GM18505 (cell line): ENCODE measurements at regions not wholly inside any gene's neighbourhood (a gene's known extent, or its start where the extent isn't known, plus 50 kb on each side); places are given as distances from the start of the nearest gene placed in this dataset.

Experiments
- ATAC-seq: cut with Tn5 transposase; IDR thresholded peaks from one replicate; pipeline ENCODE4 v1.9.1; 2021; ENCODE audit not compliant: unreplicated experiment
- POLR2A ChIP-seq: IDR thresholded peaks from 4 replicates; pipeline ENCODE4 v1.6.1; 2011; ENCODE audit warnings: borderline replicate concordance; ENCODE audit not compliant: insufficient read depth, insufficient read length; ENCODE audit errors: extremely low read depth

DNA sequence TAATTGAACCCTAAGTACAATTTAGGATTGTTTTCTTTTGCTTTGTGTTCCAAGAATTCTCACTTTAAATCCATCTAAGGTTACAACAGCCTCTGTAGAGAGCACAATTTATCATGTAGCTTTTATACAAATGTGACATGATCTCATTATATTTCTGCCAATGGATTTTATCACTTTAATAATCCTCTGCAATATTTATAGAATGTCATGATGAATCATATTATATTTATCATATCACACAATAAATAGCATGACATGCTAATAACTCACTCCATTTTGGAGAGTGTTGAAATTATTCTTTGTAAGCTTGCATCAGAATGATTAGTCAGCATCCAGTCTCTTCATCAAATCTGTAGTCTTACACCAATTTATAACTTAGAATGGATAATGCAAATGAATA lies 280.6 kb upstream of the ZNF717 start:
- no peak for ATAC-seq

DNA sequence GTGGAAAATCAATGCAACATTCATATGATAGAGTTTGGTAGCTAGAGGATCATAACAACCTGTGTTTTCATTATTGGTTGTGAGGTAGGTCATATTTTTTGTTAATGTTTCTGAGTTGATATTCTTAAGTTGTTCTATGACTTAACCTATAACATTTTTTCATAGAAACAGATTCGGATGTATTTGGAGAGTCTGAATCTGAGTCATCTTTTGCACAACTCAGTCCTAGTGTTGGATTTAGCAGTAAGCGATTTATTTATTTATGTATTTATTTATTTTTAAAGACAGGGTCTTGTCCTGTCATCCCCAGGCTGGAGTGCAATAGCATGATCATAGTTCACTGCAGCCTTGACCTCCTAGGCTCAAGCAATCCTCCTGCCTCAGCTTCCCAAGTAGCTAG lies 292.8 kb upstream of the ZNF717 start:
- TF ChIP-seq POLR2A = no peak
- ATAC-seq = no peak

More for the DNA sequence above, 280.6 kb upstream of the ZNF717 start:
- no peak for TF ChIP-seq POLR2A

DNA sequence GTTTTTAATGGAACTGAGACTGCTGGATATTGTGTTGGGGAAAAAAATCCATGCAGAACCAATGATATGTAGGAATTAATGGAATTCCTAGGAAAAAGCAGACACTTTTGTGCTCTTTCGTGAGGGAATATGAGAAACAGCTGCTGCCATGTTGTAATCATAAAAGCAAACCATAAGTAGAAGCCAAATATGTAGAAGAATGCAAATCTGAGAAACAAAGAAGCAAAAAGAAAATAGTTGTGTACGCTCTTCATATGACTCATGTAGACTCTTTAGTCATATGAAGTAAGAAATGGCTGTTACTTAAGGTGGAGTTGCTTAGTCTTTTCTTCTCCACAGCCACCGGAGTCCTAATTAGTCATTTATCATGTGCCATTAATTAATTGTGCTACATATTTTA lies 298.6 kb upstream of the ZNF717 start:
- no peak for TF ChIP-seq POLR2A
- no peak for ATAC-seq

DNA sequence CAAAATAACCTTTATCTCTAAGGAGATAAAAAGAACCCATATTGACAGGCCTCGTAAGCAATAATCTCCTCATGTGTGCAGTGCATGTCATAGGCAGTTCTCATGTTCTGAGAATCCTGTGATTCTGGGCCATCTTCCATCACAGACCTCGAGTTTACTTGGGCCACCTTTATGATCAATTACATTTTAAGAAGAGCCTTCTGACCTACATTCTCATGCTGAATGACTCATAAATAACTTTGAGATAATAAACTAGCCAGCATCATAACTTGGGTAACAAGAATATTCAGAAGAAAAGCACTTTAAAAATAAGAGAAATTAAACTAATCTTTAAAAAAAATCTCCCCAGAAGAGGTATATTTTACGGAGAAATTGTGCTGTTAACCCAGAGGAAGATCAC lies 310.7 kb upstream of the ZNF717 start:
- no peak for TF ChIP-seq POLR2A
- no peak for ATAC-seq

DNA sequence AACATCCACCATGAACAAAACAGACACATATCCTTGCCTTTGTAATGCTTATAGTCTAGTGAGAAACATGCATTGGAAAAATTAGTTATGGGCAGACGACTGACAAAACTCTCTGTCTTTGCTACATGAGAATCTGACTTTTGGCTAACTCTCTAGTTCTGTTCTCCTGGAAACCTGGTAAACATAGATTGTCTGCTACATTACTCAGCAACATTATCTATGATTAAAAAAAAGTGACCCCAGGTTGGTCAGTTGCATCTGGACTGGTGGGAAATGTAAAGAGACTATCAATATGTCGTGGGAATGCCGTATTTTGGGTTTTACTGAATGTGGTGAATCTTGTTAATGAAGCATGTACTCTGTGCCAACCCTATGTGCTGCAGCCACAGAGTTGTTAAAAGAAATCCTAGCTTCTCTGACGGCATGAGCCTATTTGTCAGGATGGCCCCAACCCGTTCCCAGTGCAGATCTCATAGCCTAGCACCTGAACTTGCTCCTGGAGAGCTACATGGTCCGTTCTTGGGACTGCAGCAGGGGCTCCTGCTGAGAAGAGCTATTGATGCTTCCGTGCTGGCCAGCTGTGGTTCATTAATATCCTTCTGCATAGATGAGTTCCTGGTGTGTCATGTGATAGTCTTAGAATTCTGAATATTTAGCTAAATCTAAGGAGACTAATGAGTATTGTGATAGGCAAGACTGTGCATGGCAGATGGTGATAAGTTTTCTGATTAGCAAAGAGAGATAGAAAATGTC lies 311.7 kb upstream of the ZNF717 start:
- TF ChIP-seq POLR2A = no peak
- no peak for ATAC-seq

DNA sequence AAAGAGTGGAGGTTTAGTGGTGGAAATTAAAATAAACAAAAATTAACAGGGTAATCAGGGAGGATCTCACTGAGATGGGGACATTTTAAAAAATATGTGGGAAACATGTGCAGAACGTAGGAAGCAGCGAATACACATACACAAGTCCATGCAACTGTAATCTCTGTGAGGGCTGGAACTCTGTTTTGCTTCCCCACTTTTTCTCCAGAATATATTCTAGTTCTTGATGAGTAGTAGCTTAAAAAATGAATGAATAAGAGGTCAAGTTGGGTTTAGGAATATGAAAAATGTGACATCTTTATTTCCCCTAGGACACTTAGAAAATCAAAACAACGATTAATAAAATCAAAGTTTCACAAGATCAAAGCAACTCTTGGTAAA lies 312.2 kb upstream of the ZNF717 start:
- ATAC-seq = no peak
- no peak for TF ChIP-seq POLR2A

DNA sequence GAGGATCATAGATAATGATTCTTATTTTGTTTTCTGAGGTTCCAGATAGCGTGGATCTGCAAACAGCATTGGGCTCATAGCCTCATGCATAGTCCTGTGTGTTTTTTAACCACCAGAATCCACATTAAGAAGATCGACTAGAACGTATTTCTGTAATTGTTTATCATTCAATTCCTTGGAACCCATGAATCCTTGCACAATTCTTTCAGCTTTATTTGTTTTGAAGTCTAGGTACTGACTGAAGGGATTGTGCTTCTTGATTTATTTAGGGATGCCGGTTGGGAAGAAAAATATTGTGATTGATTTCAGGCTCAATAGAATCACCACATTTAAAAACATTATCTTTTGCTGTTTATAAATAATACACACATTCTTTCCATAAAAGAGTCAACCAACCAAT lies 314.6 kb upstream of the ZNF717 start:
- no peak for ATAC-seq
- no peak for TF ChIP-seq POLR2A

DNA sequence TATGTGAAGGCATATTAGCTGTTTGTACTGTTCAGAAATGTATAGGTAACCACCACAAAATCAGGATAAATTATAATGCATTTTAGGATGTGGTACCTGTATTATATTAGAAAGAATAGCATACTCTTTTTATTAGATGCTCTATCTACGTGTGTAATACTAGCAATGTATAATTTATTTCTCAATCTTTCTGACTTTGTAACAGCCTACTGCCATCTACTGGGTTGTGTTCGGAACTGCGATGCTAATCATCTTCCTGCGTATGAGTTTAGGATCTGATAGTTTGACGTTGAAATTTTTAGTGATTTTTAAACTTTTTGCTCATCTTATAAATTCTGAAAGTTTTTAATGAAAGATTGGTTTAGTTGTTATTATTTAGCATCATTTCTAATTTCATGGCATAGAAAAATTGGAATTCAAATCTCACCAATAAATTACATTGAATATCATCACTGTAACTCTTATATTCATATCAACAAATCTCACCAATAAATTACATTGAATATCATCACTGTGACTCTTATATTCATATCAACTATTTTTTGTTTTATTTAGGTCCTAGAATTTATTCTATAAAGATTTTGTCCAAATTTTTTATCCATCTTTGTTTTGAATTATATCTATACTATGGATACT lies 322.7 kb upstream of the ZNF717 start:
- no peak for TF ChIP-seq POLR2A
- no peak for ATAC-seq

DNA sequence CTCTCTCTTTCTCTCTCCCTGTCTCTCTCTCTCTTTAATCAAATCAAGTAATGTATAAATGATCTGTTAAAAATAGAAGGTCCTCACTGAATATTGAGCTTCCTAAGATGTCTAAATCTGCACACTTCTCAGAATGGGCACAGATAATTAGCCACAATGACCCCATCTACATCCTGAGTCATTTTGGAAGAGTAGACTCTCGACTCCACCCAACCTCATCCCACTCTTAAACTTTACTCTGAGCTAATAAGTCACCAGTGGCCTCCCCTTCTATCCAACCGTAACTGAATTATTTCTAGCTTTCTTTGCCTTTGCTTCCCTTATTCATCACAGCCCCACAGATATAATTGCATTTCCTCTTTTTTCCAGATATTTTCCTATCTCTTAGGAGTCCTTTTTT lies 326.5 kb upstream of the ZNF717 start:
- TF ChIP-seq POLR2A = no peak
- no peak for ATAC-seq

DNA sequence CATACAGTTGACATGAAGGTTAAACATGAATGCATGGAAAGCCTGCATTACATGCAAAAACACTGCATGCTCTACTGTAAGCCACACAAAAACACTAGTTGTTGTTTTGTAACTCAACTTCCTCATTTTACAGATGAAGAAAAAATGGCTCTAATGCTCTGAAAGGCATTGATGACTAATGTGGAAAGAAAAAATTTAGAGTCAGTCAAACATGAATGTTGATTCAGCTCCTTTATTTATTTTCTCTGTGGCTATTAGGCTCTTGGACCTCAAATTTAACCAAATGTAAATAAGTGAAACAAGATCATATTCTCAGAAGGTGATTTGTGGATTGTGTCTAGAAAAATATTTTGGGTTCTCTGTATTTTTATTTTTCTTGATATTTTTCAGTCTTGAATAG lies 336.7 kb upstream of the ZNF717 start:
- ATAC-seq = no peak
- TF ChIP-seq POLR2A = no peak

DNA sequence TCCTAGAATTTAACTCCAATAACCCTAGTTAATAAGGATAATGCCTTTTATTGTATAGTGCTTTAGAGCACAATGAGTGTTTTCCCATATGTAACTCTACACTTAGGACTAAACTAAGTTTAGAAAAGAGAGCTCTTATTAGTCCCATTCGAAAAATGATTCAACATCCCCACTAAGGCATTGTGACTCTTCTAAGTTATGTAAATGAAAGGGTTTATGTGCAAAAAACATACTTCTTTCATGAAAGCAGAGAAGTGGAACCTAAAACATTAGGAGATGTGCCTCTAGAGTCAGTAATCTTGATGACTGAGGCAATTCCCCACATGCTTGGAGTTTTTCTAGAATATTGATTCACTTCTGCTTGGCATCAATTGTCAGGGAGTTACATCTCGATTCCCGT lies 344.1 kb upstream of the ZNF717 start:
- ATAC-seq = no peak
- no peak for TF ChIP-seq POLR2A

DNA sequence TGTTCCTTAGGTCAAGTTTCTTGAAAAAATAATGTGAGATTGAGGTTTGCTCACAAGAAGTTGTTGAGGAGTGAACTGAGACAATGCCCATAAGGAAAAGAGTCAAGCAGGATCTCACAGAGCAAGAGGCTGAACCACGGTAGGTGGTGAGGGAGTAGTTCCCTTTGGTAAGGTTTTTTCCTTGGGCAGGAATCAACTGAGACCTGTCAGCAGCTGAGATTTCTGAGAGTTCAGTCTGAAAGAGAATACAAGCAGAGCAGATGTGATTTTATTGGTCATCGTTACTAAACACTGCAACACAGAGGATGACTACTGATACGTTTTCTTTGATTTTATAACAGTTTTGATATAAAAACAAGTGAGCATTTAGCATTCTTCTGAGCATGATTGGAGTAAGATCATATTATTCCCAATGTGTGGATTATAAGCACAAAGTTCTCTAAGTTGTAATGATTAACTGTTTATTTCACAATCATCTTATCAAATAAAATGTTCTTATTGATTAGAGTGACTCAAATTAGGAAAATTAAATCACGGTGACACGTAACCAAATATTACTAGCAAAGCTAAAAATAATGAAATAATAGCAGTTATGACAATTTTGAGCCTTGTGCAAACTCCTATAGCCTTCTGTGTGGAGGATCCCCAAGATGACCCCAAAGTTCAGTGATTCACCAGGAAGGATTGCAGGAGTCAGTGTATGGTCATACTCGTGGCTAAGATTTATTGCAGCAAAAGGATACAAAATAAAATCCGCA lies 346.2 kb upstream of the ZNF717 start:
- no peak for TF ChIP-seq POLR2A
- no peak for ATAC-seq

DNA sequence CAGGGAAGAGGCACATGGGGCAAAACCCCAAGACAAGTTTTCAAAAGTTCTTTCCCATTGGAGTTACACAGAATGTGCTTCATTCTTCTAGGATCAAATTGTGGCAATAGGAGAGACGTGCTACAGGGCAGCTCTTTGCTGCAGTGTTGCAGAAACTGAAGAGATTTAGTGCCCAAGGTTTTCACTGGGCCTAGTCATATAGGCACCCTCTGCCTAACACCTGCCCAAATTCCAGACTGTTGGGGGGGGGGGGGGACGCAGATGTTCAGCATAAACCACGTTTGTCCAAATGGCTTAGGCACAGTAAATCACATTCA lies 346.8 kb upstream of the ZNF717 start:
- ATAC-seq = no peak

DNA sequence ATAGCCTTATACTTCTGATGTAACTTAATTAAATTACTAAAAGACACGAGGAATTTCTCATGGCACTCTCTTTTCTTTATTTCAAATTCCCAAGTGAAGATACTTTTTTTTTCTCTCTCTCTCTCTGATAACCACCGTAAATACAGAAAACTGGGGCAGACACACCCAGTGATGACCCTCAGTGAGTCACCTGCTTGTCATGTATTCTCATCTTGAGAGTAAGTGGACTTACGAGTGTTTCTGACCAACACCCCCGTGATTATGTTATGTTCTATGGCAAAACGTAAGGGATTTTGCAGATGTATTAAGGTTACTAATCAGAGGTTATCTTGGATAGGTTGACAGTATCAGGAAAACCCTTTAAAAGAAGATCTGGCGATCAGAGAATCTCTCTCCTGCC lies 348.8 kb upstream of the ZNF717 start:
- TF ChIP-seq POLR2A = no peak
- no peak for ATAC-seq

More for the DNA sequence above, 346.8 kb upstream of the ZNF717 start:
- no peak for TF ChIP-seq POLR2A
